ENCODE measurements at regions not wholly inside any gene's neighbourhood (a gene's known extent, or its start where the extent isn't known, plus 50 kb on each side); places are given as distances from the start of the nearest gene placed in this dataset.

DNA sequence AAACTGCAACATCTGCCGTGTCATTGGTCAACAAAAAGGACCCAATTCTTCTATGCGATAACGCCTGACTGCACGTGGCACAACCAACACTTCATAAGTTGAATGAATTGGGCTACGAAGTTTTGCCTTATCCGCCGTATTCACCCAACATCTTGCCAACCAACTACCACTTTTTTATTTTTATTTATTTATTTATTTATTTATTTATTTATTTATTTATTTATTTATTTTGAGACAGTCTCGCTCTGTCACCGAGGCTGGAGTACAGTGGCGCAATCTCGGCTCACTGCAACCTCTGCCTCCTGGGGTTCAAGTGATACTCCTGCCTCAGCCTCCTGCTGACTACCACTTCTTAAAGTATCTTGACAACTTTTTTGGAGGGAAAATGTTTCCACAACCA, 127.4 kb downstream of the RASSF9 start:
- TF ChIP-seq SP1 (CRISPR knock-in tag; IDR thresholded peaks at IDR 0.05), result no peak
- TF ChIP-seq SAFB (IDR thresholded peaks at IDR 0.05; ENCODE audit: borderline replicate concordance, low read depth, low read length), result no peak
- TF ChIP-seq ZNF143 (CRISPR knock-in tag; IDR thresholded peaks at IDR 0.05), result no peak
- TF ChIP-seq ETV6 (IDR thresholded peaks at IDR 0.05; ENCODE audit: borderline replicate concordance in 1 of 2, low read depth in 2 of 2, low read length in 1 of 2), result no peak
- no peak for TF ChIP-seq ETV6 (CRISPR knock-in tag; IDR thresholded peaks at IDR 0.05; ENCODE audit: borderline replicate concordance)
- TF ChIP-seq RCOR1 (IDR thresholded peaks at IDR 0.05; ENCODE audit: borderline replicate concordance in 1 of 2, low read depth in 2 of 2, low read length in 2 of 2), result no peak
- no peak for TF ChIP-seq BDP1 (IDR thresholded peaks at IDR 0.05; ENCODE audit: insufficient read depth, insufficient read length)
- no peak for TF ChIP-seq POLR2G (IDR thresholded peaks at IDR 0.05; ENCODE audit: low read depth, low read length)
- no peak for TF ChIP-seq ZNF253 (CRISPR knock-in tag; conservative IDR thresholded peaks at IDR 0.05)
- TF ChIP-seq HNRNPH1 (optimal IDR thresholded peaks at IDR 0.05; ENCODE audit: low read depth, low read length), result no peak
- no peak for TF ChIP-seq GABPB1 (CRISPR knock-in tag; IDR thresholded peaks at IDR 0.05)
- TF ChIP-seq EP300 (IDR thresholded peaks at IDR 0.05; ENCODE audit: low read length), result no peak
- TF ChIP-seq EHMT2 (IDR thresholded peaks at IDR 0.05), result no peak
- TF ChIP-seq NCOA6 (IDR thresholded peaks at IDR 0.05), result no peak
- no peak for TF ChIP-seq SAFB2 (IDR thresholded peaks at IDR 0.05; ENCODE audit: borderline replicate concordance, low read depth, low read length, severe bottlenecking)
- TF ChIP-seq, protein P1, sequence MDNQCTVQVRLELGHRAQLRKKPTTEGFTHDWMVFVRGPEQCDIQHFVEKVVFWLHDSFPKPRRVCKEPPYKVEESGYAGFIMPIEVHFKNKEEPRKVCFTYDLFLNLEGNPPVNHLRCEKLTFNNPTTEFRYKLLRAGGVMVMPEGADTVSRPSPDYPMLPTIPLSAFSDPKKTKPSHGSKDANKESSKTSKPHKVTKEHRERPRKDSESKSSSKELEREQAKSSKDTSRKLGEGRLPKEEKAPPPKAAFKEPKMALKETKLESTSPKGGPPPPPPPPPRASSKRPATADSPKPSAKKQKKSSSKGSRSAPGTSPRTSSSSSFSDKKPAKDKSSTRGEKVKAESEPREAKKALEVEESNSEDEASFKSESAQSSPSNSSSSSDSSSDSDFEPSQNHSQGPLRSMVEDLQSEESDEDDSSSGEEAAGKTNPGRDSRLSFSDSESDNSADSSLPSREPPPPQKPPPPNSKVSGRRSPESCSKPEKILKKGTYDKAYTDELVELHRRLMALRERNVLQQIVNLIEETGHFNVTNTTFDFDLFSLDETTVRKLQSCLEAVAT (IDR thresholded peaks at IDR 0.05), result no peak
- TF ChIP-seq, protein P2, sequence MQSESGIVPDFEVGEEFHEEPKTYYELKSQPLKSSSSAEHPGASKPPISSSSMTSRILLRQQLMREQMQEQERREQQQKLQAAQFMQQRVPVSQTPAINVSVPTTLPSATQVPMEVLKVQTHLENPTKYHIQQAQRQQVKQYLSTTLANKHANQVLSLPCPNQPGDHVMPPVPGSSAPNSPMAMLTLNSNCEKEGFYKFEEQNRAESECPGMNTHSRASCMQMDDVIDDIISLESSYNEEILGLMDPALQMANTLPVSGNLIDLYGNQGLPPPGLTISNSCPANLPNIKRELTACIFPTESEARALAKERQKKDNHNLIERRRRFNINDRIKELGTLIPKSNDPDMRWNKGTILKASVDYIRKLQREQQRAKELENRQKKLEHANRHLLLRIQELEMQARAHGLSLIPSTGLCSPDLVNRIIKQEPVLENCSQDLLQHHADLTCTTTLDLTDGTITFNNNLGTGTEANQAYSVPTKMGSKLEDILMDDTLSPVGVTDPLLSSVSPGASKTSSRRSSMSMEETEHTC (IDR thresholded peaks at IDR 0.05), result no peak
- TF ChIP-seq NR2C1 (IDR thresholded peaks at IDR 0.05), result no peak
- no peak for TF ChIP-seq NR2C1 (tag; IDR thresholded peaks at IDR 0.05)
- no peak for TF ChIP-seq TCF3 (CRISPR knock-in tag; IDR thresholded peaks at IDR 0.05)
- TF ChIP-seq, protein P3, sequence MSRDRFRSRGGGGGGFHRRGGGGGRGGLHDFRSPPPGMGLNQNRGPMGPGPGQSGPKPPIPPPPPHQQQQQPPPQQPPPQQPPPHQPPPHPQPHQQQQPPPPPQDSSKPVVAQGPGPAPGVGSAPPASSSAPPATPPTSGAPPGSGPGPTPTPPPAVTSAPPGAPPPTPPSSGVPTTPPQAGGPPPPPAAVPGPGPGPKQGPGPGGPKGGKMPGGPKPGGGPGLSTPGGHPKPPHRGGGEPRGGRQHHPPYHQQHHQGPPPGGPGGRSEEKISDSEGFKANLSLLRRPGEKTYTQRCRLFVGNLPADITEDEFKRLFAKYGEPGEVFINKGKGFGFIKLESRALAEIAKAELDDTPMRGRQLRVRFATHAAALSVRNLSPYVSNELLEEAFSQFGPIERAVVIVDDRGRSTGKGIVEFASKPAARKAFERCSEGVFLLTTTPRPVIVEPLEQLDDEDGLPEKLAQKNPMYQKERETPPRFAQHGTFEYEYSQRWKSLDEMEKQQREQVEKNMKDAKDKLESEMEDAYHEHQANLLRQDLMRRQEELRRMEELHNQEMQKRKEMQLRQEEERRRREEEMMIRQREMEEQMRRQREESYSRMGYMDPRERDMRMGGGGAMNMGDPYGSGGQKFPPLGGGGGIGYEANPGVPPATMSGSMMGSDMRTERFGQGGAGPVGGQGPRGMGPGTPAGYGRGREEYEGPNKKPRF (IDR thresholded peaks at IDR 0.05; ENCODE audit: low read depth, low read length), result no peak
- no peak overlapping the region for H3K4me2 ChIP-seq (ENCODE audit: insufficient read depth, low read length)
- in situ Hi-C loops (cut with MboI), result no loop called here
- H3K9me3 ChIP-seq (replicated peaks; ENCODE audit: control insufficient read depth, insufficient read depth, low read depth, low read length), result no peaks in the 10 kb centered on the region
- no TSS peak for BruUV-seq (replicated peaks)
- H3K79me2 ChIP-seq (ENCODE audit: control insufficient read depth, insufficient read depth, low read length), result no peaks in the 10 kb centered on the region
- FAIRE-seq (no peak), DNase-seq (ENCODE audit: extremely low read depth in 1 of 4, low spot score in 3 of 4) (no peak), ATAC-seq (no peak)
- H2AFZ ChIP-seq (ENCODE audit: low read depth, low read length), result no peak overlapping the region
- no peaks in the 10 kb centered on the region for H4K20me1 ChIP-seq (replicated peaks; ENCODE audit: control insufficient read depth, insufficient read depth, low read length)
- no peaks in the 10 kb centered on the region for H3K4me1 ChIP-seq (replicated peaks in 1 of 2; ENCODE audit: control insufficient read depth in 2 of 2, insufficient read depth in 2 of 2, low read length in 2 of 2)
- CTCF ChIA-PET (ENCODE audit: low intra/inter-chr PET ratio), result no interaction called here
- H3K9ac ChIP-seq (ENCODE audit: insufficient read depth in 1 of 2, low read depth in 2 of 2, low read length in 2 of 2), result no peak overlapping the region
- WGBS (ENCODE audit: insufficient coverage, low coverage, missing lambda C conversion rate), result 3% methylated on average over 11 of the region's 11 CpGs
- H3K36me3 ChIP-seq (ENCODE audit: control insufficient read depth, insufficient read depth, low read length), result no peaks in the 10 kb centered on the region
- no peak overlapping the region for H3K4me3 ChIP-seq
- no peaks in the 10 kb centered on the region for H3K9me1 ChIP-seq (ENCODE audit: control insufficient read depth, insufficient read depth, low read length)
- POLR2A ChIA-PET, result no interaction called here
- no peaks in the 10 kb centered on the region for H3K27me3 ChIP-seq (ENCODE audit: control insufficient read depth in 2 of 2, insufficient read depth in 2 of 2, low read length in 2 of 2)
- no peak overlapping the region for H3K27ac ChIP-seq (ENCODE audit: extremely low read depth, low read depth, low read length)
- intact Hi-C loops (cut with micrococcal nuclease), result no loop called here

Data from K562 (cell line).